CD4-positive, alpha-beta T cell treated with Interleukin-4 for 4 hours (primary cell): ENCODE measurements at regions not wholly inside any gene's neighbourhood (a gene's known extent, or its start where the extent isn't known, plus 50 kb on each side); places are given as distances from the start of the nearest gene placed in this dataset.

Source experiments
- DNase-seq: peaks from one replicate; pipeline ENCODE4 v3.0.0-alpha.2; 2020

- no peak for DNase-seq
Measured at GRCh38 chr21:16241479-16241963, 511.7 kb downstream of the USP25 start.

GRCh38 chr21:16243396-16243795, 513.6 kb downstream of the USP25 start:
- no peak for DNase-seq

GRCh38 chr21:16248705-16249104, 518.9 kb downstream of the USP25 start:
- DNase-seq = no peak

- no peak for DNase-seq
Measured at GRCh38 chr21:16250273-16250672, 520.5 kb downstream of the USP25 start.

GRCh38 chr21:16258844-16259611, 529.2 kb downstream of the USP25 start:
- DNase-seq = no peak

GRCh38 chr21:16262091-16262490, 532.3 kb downstream of the USP25 start:
- DNase-seq = no peak

- no peak for DNase-seq
Measured at GRCh38 chr21:16264319-16264718, 534.5 kb downstream of the USP25 start.

- no peak for DNase-seq
Measured at GRCh38 chr21:16269476-16269875, 539.7 kb downstream of the USP25 start.

- DNase-seq = no peak
Measured at GRCh38 chr21:16279731-16280581, 550.2 kb downstream of the USP25 start.

- DNase-seq = no peak
Measured at GRCh38 chr21:16280686-16281091, 550.9 kb downstream of the USP25 start.

GRCh38 chr21:16283516-16283915, 553.7 kb downstream of the USP25 start:
- no peak for DNase-seq

- DNase-seq = no peak
Measured at GRCh38 chr21:16285605-16286126, 555.9 kb downstream of the USP25 start.

GRCh38 chr21:16287046-16287445, 557.3 kb downstream of the USP25 start:
- no peak for DNase-seq

- DNase-seq = no peak
Measured at GRCh38 chr21:16291296-16291695, 561.5 kb downstream of the USP25 start.

GRCh38 chr21:16294128-16294527, 564.3 kb downstream of the USP25 start:
- DNase-seq = no peak

- no peak for DNase-seq
Measured at GRCh38 chr21:16302851-16303282, 573.1 kb downstream of the USP25 start.

GRCh38 chr21:16304174-16305095, 574.7 kb downstream of the USP25 start:
- DNase-seq = no peak

- DNase-seq = no peak
Measured at GRCh38 chr21:16305686-16306085, 575.9 kb downstream of the USP25 start.

- no peak for DNase-seq
Measured at GRCh38 chr21:16307256-16307655, 577.5 kb downstream of the USP25 start.

GRCh38 chr21:16308269-16308668, 578.5 kb downstream of the USP25 start:
- no peak for DNase-seq

- DNase-seq = no peak
Measured at GRCh38 chr21:16309250-16309971, 579.6 kb downstream of the USP25 start.

- no peak for DNase-seq
Measured at GRCh38 chr21:16310176-16310575, 580.4 kb downstream of the USP25 start.
